MM.1S (cell line): ENCODE measurements at regions not wholly inside any gene's neighbourhood (a gene's known extent, or its start where the extent isn't known, plus 50 kb on each side); places are given as distances from the start of the nearest gene placed in this dataset.

ENCODE experiments used
- DNase-seq: peaks from one replicate; pipeline ENCODE4 v3.0.0-alpha.2; 2015
- H2AFZ ChIP-seq: fragments of 300-600 bp; sonication (generic); 2 replicates; pipeline ENCODE4 v1.6.0; 2016; ENCODE audit warnings: antibody characterized with exemption, low read length
- H3F3A ChIP-seq: fragments of 300-600 bp; sonication (generic); 2 replicates; pipeline ENCODE4 v1.6.1; 2016; ENCODE audit warnings: mild to moderate bottlenecking, antibody characterized with exemption, low read length, moderate library complexity, mixed read lengths; ENCODE audit not compliant: insufficient read depth
- H3K27ac ChIP-seq: fragments of 300-600 bp; sonication (generic); 2 replicates; pipeline ENCODE4 v1.5.1; 2016; ENCODE audit warnings: mild to moderate bottlenecking, low read length
- H3K27me3 ChIP-seq: fragments of 300-600 bp; sonication (generic); replicated peaks from 2 replicates; pipeline ENCODE4 v1.6.0; 2016; ENCODE audit warnings: low read length; ENCODE audit not compliant: insufficient read depth
- H3K36me3 ChIP-seq: fragments of 300-600 bp; sonication (generic); replicated peaks from 2 replicates; pipeline ENCODE4 v1.6.1; 2016; ENCODE audit warnings: mild to moderate bottlenecking, low read length, mixed read lengths; ENCODE audit not compliant: insufficient read depth
- H3K4me1 ChIP-seq: fragments of 300-600 bp; sonication (generic); 2 replicates; pipeline ENCODE4 v1.6.1; 2016; ENCODE audit warnings: low read length, mixed read lengths
- H3K4me2 ChIP-seq: fragments of 300-600 bp; sonication (generic); 2 replicates; pipeline ENCODE4 v1.6.0; 2016; ENCODE audit warnings: low read depth, low read length
- H3K4me3 ChIP-seq: fragments of 300-600 bp; sonication (generic); 2 replicates; pipeline ENCODE4 v1.5.1; 2016; ENCODE audit warnings: low read length, mixed read lengths
- H3K79me2 ChIP-seq: fragments of 300-600 bp; sonication (generic); 2 replicates; pipeline ENCODE4 v1.6.1; 2016; ENCODE audit warnings: mixed run types, low read length, mixed read lengths
- H3K9ac ChIP-seq: fragments of 300-600 bp; sonication (generic); 2 replicates; pipeline ENCODE4 v1.6.1; 2016; ENCODE audit warnings: low read length, mixed read lengths
- H3K9me2 ChIP-seq: fragments of 300-600 bp; sonication (generic); replicated peaks from 2 replicates; pipeline ENCODE4 v1.6.1; 2016; ENCODE audit warnings: mild to moderate bottlenecking, low read length, mixed read lengths; ENCODE audit not compliant: insufficient read depth
- H3K9me3 ChIP-seq: fragments of 300-600 bp; sonication (generic); replicated peaks from 2 replicates; pipeline ENCODE4 v1.6.1; 2016; ENCODE audit warnings: mild to moderate bottlenecking, low read length, mixed read lengths; ENCODE audit not compliant: insufficient read depth
- H4K20me1 ChIP-seq: fragments of 300-600 bp; sonication (generic); 2 replicates; pipeline ENCODE4 v1.6.1; 2016; ENCODE audit warnings: mild to moderate bottlenecking, low read length, moderate library complexity, mixed read lengths; ENCODE audit not compliant: insufficient read depth
- CTCF ChIP-seq: fragments of 300-600 bp; sonication (generic); IDR thresholded peaks from 2 replicates; pipeline ENCODE4 v1.5.1; 2016; ENCODE audit warnings: antibody characterized with exemption, low read length, mixed read lengths
- EZH2 ChIP-seq: fragments of 300-600 bp; sonication (generic); optimal IDR thresholded peaks from 2 replicates; pipeline ENCODE3; 2017; ENCODE audit warnings: low read depth, mild to moderate bottlenecking, antibody characterized with exemption, low read length, mixed read lengths
- EZH2phosphoT487 ChIP-seq: fragments of 300-600 bp; sonication (generic); IDR thresholded peaks from 2 replicates; pipeline ENCODE4 v1.6.1; 2018; ENCODE audit warnings: antibody characterized with exemption, low read length

GRCh38 chr20:8077137-8077466 is 55.0 kb upstream of the PLCB1 start:
- Histone ChIP-seq H3K9ac (no peak overlapping the region), H3K27ac (no peak overlapping the region), H3K4me3 (no peak overlapping the region), H3K27me3 (no peaks in the 10 kb centered on the region), H3K4me1 (no peaks in the 10 kb centered on the region), H3F3A (no peaks in the 10 kb centered on the region), H2AFZ (no peak overlapping the region), H3K79me2 (no peaks in the 10 kb centered on the region), H3K9me2 (no peaks in the 10 kb centered on the region), H3K4me2 (no peak overlapping the region), H4K20me1 (no peaks in the 10 kb centered on the region), H3K36me3 (no peaks in the 10 kb centered on the region), H3K9me3 (no peaks in the 10 kb centered on the region)
- DNase-seq, result no peak
- TF ChIP-seq EZH2phosphoT487 (no peak), CTCF (no peak), EZH2 (no peak)

GRCh38 chr20:8078528-8078914 is 53.5 kb upstream of the PLCB1 start:
- Histone ChIP-seq H3K36me3 (no peaks in the 10 kb centered on the region), H3K4me2 (no peak overlapping the region), H3K27me3 (no peaks in the 10 kb centered on the region), H3K79me2 (no peaks in the 10 kb centered on the region), H4K20me1 (no peaks in the 10 kb centered on the region), H3K4me3 (no peak overlapping the region), H3K27ac (no peak overlapping the region), H3K9me3 (no peaks in the 10 kb centered on the region), H3K4me1 (no peaks in the 10 kb centered on the region), H2AFZ (no peak overlapping the region), H3F3A (no peaks in the 10 kb centered on the region), H3K9ac (no peak overlapping the region), H3K9me2 (no peaks in the 10 kb centered on the region)
- no peak for TF ChIP-seq CTCF
- TF ChIP-seq EZH2, result no peak
- no peak for TF ChIP-seq EZH2phosphoT487
- no peak for DNase-seq

- H3K27ac ChIP-seq, result no peak overlapping the region
- DNase-seq, result no peak
- no peaks in the 10 kb centered on the region for H3K4me1 ChIP-seq
- no peak for TF ChIP-seq EZH2
- TF ChIP-seq CTCF, result no peak
- TF ChIP-seq EZH2phosphoT487, result no peak
- H3K79me2 ChIP-seq, result no peaks in the 10 kb centered on the region
- no peaks in the 10 kb centered on the region for H3F3A ChIP-seq
- no peak overlapping the region for H2AFZ ChIP-seq
- H3K4me2 ChIP-seq, result no peak overlapping the region
- no peaks in the 10 kb centered on the region for H3K27me3 ChIP-seq
- H3K36me3 ChIP-seq, result no peaks in the 10 kb centered on the region
- no peaks in the 10 kb centered on the region for H4K20me1 ChIP-seq
- H3K4me3 ChIP-seq, result no peak overlapping the region
- no peaks in the 10 kb centered on the region for H3K9me2 ChIP-seq
- H3K9ac ChIP-seq, result no peak overlapping the region
- H3K9me3 ChIP-seq, result no peaks in the 10 kb centered on the region
Measured at GRCh38 chr20:8079976-8080375, 52.1 kb upstream of the PLCB1 start.

- no peaks in the 10 kb centered on the region for H3K9me3 ChIP-seq
- no peak overlapping the region for H3K4me3 ChIP-seq
- no peaks in the 10 kb centered on the region for H3K79me2 ChIP-seq
- H2AFZ ChIP-seq, result no peak overlapping the region
- H3K9ac ChIP-seq, result no peak overlapping the region
- no peak overlapping the region for H3K4me2 ChIP-seq
- H3K36me3 ChIP-seq, result no peaks in the 10 kb centered on the region
- no peaks in the 10 kb centered on the region for H3K4me1 ChIP-seq
- H3K9me2 ChIP-seq, result no peaks in the 10 kb centered on the region
- H3K27ac ChIP-seq, result no peak overlapping the region
- DNase-seq, result no peak
- no peaks in the 10 kb centered on the region for H3F3A ChIP-seq
- no peaks in the 10 kb centered on the region for H4K20me1 ChIP-seq
- TF ChIP-seq EZH2 (no peak), CTCF (peak; percentile 26)
- H3K27me3 ChIP-seq, result no peaks in the 10 kb centered on the region
Measured at GRCh38 chr20:8082025-8082424, 50.0 kb upstream of the PLCB1 start.
